Colonic mucosa (tissue), 4 donors: ENCODE measurements at regions not wholly inside any gene's neighbourhood (a gene's known extent, or its start where the extent isn't known, plus 50 kb on each side); places are given as distances from the start of the nearest gene placed in this dataset.

Source experiments
- DNase-seq: peaks from one replicate; pipeline ENCODE4 v3.0.0-alpha.2; 2020
- H3K27ac ChIP-seq: fragments of 200-600 bp; one replicate; pipeline ENCODE4 v1.8.0; 2021
- H3K27me3 ChIP-seq: fragments of 200-600 bp; one replicate; pipeline ENCODE4 v1.8.0; 2021
- H3K36me3 ChIP-seq: fragments of 200-600 bp; one replicate; pipeline ENCODE4 v1.8.0; 2021
- H3K4me1 ChIP-seq: fragments of 200-600 bp; one replicate; pipeline ENCODE4 v1.8.0; 2021; ENCODE audit warnings: mild to moderate bottlenecking
- H3K4me3 ChIP-seq: fragments of 200-600 bp; one replicate; pipeline ENCODE4 v1.8.0; 2021
- H3K9ac ChIP-seq, 2 donors: one replicate each; pipeline ENCODE4 v1.7.0; 2013; ENCODE audit warnings: control low read depth in 2 of 2, low read depth in 2 of 2, low read length in 2 of 2
- H3K9me3 ChIP-seq: fragments of 200-600 bp; one replicate; pipeline ENCODE4 v1.8.0; 2021
- intact Hi-C: fragments of 100-400 bp; cut with DNase I; formaldehyde crosslinking; loops from one replicate; pipeline ENCODE4 v1.14.1; 2022
- TF ChIP-seq, protein P1 (sequence below): fragments of 200-600 bp; IDR thresholded peaks from one replicate; pipeline ENCODE4 v1.8.0; 2022; ENCODE audit warnings: antibody characterized with exemption, mild to moderate bottlenecking
- donor health status: healthy.
- donor health status: DM: no; HTN: no; CAD: no.
- donor health status: DM: no; HTN: no; CAD: no.

DNA sequence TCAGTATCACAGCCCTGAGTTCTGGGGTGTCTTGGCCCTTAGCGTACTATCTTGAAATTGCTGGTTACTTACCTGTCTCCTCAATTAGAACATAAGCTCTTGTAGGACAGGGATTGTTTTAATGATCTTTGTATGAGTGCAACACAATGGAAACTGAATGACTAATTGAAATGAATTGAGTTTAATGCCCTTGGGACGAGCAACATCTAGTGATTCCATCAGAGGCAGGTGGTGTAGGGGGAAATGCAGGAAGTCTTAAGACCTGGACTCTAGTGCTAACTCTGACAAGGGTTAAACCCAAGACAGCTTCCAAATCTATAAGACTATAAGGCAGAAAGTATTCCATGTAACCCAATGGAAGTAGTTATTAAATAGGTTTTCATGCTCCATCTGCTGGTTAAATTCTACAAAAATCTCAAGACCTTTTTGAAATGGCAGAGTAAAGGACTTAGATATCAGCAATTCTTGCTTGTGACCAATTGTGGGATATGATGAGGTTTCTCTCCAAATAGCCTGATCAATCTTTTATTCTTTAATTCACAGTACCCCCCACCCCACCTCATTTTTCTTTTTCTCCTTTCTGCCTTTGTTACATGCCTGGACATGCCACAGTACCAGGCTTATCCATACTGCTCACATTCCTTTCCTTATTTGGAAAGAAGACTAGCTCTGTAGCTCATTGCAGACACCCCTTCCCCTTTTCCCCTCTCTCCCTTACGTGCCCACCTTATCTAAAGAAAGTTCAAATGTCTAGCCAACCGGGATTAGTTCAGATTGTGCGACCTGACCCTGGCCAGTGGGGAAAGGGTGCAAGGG lies 340.8 kb downstream of the PAPSS1 start:
- Histone ChIP-seq H3K4me3 (no peak overlapping the region), H3K27me3 (no peaks in the 10 kb centered on the region), H3K9ac (no peak overlapping the region), H3K9me3 (no peaks in the 10 kb centered on the region), H3K4me1 (no peaks in the 10 kb centered on the region), H3K36me3 (no peaks in the 10 kb centered on the region), H3K27ac (no peak overlapping the region)
- intact Hi-C loops: no loop called here
- no peak for DNase-seq
- TF ChIP-seq, protein P1, sequence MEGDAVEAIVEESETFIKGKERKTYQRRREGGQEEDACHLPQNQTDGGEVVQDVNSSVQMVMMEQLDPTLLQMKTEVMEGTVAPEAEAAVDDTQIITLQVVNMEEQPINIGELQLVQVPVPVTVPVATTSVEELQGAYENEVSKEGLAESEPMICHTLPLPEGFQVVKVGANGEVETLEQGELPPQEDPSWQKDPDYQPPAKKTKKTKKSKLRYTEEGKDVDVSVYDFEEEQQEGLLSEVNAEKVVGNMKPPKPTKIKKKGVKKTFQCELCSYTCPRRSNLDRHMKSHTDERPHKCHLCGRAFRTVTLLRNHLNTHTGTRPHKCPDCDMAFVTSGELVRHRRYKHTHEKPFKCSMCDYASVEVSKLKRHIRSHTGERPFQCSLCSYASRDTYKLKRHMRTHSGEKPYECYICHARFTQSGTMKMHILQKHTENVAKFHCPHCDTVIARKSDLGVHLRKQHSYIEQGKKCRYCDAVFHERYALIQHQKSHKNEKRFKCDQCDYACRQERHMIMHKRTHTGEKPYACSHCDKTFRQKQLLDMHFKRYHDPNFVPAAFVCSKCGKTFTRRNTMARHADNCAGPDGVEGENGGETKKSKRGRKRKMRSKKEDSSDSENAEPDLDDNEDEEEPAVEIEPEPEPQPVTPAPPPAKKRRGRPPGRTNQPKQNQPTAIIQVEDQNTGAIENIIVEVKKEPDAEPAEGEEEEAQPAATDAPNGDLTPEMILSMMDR: no peak

DNA sequence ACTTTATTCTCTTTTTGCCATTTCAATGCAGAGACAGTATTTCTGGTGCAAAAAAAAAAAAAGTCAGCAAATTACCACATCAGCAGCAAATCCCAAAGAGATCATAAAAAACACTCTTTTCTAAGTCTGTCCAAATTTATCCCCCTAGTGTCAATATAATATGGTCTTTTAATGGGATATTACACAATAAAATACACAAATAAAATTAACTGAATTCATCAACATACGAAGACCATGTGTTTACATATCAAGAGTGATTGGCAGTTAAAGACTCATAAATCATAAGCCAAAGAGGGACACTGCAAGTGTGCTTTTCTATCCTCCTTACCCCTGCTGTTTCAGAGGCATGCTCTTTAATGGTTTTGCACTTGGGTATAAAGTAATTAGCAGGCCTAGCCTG lies 340.2 kb upstream of the DKK2 start:
- Histone ChIP-seq H3K9me3 (no peaks in the 10 kb centered on the region), H3K27ac (no peak overlapping the region), H3K4me1 (no peaks in the 10 kb centered on the region), H3K9ac (no peak overlapping the region), H3K27me3 (no peaks in the 10 kb centered on the region), H3K36me3 (no peaks in the 10 kb centered on the region), H3K4me3 (no peak overlapping the region)
- intact Hi-C loops: no loop called here
- DNase-seq: no peak
- TF ChIP-seq, protein P1: no peak

DNA sequence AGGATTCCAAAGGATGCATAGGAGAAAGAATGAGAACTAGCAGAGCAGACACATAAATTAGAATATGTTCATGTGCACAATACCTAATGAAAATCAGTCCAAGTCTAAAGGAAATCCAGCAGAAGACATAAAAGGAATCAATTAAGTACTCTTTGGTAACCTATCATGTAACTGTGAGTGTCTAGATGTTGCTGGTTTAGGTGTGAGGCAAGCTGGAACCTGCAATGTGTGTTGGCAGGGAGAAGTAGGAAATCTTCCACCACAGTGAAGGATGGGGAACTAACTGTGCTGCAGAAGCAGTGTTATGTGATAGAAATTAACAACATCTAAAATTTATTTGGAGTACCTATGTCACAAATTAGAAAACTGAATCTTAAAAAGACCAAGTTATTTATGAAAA lies 330.8 kb upstream of the DKK2 start:
- intact Hi-C loops: no loop called here
- TF ChIP-seq, protein P1: no peak
- Histone ChIP-seq H3K27ac (no peak overlapping the region), H3K4me3 (no peak overlapping the region), H3K9me3 (no peaks in the 10 kb centered on the region), H3K36me3 (no peaks in the 10 kb centered on the region), H3K4me1 (no peaks in the 10 kb centered on the region), H3K9ac (no peak overlapping the region), H3K27me3 (no peaks in the 10 kb centered on the region)
- no peak for DNase-seq

- no peak for DNase-seq
- H3K36me3 ChIP-seq: no peaks in the 10 kb centered on the region
- H3K9me3 ChIP-seq: no peaks in the 10 kb centered on the region
- no peaks in the 10 kb centered on the region for H3K4me1 ChIP-seq
- intact Hi-C loops: no loop called here
- H3K9ac ChIP-seq: no peak overlapping the region
- H3K27ac ChIP-seq: no peak overlapping the region
- no peaks in the 10 kb centered on the region for H3K27me3 ChIP-seq
- no peak overlapping the region for H3K4me3 ChIP-seq
- TF ChIP-seq, protein P1: no peak
Observed at GRCh38 chr4:107366016-107366735, 330.1 kb upstream of the DKK2 start.

GRCh38 chr4:107363125-107363524 lies 327.0 kb upstream of the DKK2 start:
- Histone ChIP-seq H3K36me3 (no peaks in the 10 kb centered on the region), H3K27me3 (no peaks in the 10 kb centered on the region)
- TF ChIP-seq, protein P1: no peak

More at GRCh38 chr4:107363125-107363524, 327.0 kb upstream of the DKK2 start:
- intact Hi-C loops: no loop called here
- H3K4me3 ChIP-seq: no peak overlapping the region
- DNase-seq: no peak
- H3K4me1 ChIP-seq: no peaks in the 10 kb centered on the region
- H3K9me3 ChIP-seq: no peaks in the 10 kb centered on the region
- no peak overlapping the region for H3K27ac ChIP-seq
- H3K9ac ChIP-seq: no peak overlapping the region
